ENCODE measurements at regions not wholly inside any gene's neighbourhood (a gene's known extent, or its start where the extent isn't known, plus 50 kb on each side); places are given as distances from the start of the nearest gene placed in this dataset.

DNA sequence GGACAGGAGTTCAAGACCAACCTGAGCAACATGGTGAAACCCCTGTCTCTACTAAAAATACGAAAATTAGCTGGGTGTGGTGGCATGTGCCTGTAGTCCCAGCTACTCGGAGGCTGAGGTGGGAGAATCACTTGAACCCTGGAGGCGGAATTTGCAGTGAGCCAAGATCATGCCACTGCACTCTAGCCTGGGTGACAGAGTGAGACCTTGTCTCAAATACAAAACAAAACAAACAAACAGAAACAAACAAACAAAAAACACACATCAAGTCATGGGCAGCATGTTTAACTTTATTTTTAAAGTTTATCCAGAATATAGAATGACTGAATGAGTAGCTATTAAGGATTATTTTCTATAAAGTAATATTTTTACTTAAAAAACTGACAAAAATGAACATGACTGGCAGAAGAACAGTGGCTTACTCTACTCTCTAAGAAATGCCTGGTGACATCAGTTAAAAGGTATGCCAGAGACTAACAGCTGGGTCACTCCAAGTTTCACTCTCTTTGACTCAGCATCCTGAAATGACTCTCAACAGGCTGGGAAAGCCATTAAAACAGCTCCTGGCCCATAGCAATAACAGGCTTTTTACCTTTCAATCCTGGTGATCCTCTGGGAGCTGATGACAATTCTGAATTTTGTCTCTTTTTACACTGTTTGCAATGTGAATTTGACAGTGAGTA, 66.1 kb upstream of the FOXN2 start:
- DNase-seq (ENCODE audit: low read depth, low spot score) (peak; percentile 60), ATAC-seq (peak; percentile 94)
- POLR2A ChIA-PET = interaction anchor here (0.6 kb wide), 1 partner anchor 17 kb away, joined by 7 read pairs; no protein-coding TSS in a partner anchor
- TF ChIP-seq, protein P1, sequence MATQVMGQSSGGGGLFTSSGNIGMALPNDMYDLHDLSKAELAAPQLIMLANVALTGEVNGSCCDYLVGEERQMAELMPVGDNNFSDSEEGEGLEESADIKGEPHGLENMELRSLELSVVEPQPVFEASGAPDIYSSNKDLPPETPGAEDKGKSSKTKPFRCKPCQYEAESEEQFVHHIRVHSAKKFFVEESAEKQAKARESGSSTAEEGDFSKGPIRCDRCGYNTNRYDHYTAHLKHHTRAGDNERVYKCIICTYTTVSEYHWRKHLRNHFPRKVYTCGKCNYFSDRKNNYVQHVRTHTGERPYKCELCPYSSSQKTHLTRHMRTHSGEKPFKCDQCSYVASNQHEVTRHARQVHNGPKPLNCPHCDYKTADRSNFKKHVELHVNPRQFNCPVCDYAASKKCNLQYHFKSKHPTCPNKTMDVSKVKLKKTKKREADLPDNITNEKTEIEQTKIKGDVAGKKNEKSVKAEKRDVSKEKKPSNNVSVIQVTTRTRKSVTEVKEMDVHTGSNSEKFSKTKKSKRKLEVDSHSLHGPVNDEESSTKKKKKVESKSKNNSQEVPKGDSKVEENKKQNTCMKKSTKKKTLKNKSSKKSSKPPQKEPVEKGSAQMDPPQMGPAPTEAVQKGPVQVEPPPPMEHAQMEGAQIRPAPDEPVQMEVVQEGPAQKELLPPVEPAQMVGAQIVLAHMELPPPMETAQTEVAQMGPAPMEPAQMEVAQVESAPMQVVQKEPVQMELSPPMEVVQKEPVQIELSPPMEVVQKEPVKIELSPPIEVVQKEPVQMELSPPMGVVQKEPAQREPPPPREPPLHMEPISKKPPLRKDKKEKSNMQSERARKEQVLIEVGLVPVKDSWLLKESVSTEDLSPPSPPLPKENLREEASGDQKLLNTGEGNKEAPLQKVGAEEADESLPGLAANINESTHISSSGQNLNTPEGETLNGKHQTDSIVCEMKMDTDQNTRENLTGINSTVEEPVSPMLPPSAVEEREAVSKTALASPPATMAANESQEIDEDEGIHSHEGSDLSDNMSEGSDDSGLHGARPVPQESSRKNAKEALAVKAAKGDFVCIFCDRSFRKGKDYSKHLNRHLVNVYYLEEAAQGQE (IDR thresholded peaks at IDR 0.05; ENCODE audit: low read depth) = no peak
- TF ChIP-seq ZNF274 (IDR thresholded peaks at IDR 0.05; ENCODE audit: low read depth, low read length) = no peak
- TF ChIP-seq FOSL1 (IDR thresholded peaks at IDR 0.05; ENCODE audit: low read depth) = peak; percentile 68
- TF ChIP-seq ZFX (IDR thresholded peaks at IDR 0.05) = no peak
- no peak for TF ChIP-seq TCF7L2 (IDR thresholded peaks at IDR 0.05; ENCODE audit: borderline replicate concordance, extremely low read depth, insufficient read depth, insufficient read length)
- TF ChIP-seq POLR2A (IDR thresholded peaks at IDR 0.05; ENCODE audit: borderline replicate concordance, extremely low read depth, insufficient read depth, insufficient read length) = no peak
- TF ChIP-seq, protein P2, sequence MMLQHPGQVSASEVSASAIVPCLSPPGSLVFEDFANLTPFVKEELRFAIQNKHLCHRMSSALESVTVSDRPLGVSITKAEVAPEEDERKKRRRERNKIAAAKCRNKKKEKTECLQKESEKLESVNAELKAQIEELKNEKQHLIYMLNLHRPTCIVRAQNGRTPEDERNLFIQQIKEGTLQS (IDR thresholded peaks at IDR 0.05) = peak; percentile 70
- peak; percentile 75 for TF ChIP-seq JUND (IDR thresholded peaks at IDR 0.05)
- TF ChIP-seq, protein P3, sequence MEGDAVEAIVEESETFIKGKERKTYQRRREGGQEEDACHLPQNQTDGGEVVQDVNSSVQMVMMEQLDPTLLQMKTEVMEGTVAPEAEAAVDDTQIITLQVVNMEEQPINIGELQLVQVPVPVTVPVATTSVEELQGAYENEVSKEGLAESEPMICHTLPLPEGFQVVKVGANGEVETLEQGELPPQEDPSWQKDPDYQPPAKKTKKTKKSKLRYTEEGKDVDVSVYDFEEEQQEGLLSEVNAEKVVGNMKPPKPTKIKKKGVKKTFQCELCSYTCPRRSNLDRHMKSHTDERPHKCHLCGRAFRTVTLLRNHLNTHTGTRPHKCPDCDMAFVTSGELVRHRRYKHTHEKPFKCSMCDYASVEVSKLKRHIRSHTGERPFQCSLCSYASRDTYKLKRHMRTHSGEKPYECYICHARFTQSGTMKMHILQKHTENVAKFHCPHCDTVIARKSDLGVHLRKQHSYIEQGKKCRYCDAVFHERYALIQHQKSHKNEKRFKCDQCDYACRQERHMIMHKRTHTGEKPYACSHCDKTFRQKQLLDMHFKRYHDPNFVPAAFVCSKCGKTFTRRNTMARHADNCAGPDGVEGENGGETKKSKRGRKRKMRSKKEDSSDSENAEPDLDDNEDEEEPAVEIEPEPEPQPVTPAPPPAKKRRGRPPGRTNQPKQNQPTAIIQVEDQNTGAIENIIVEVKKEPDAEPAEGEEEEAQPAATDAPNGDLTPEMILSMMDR (IDR thresholded peaks at IDR 0.05 in 2 of 3, conservative IDR thresholded peaks at IDR 0.05 in 1 of 3; ENCODE audit: borderline replicate concordance in 1 of 3, insufficient read depth in 1 of 3, low read depth in 2 of 3, low read length in 2 of 3) = no peak
- peak; percentile 32; the same call in 1 of the 2 replicates for TF ChIP-seq SP1 (IDR thresholded peaks at IDR 0.05; ENCODE audit: low read depth)
- no peak for TF ChIP-seq EGR1 (IDR thresholded peaks at IDR 0.05; ENCODE audit: low read depth)
- TF ChIP-seq YY1 (IDR thresholded peaks at IDR 0.05; ENCODE audit: extremely low read depth, insufficient replicate concordance, low read depth, low read length) = no peak
- Histone ChIP-seq H3K79me2 (ENCODE audit: insufficient read depth, low read length) (no peaks in the 10 kb centered on the region), H3K4me3 (replicated peaks in 1 of 2; ENCODE audit: low read depth in 1 of 2, low read length in 2 of 2) (no peak overlapping the region), H2AFZ (ENCODE audit: low read depth, low read length, poor library complexity, severe bottlenecking) (peak overlapping the region; percentile 34), H3K9me3 (ENCODE audit: control insufficient read depth in 1 of 2, insufficient read depth in 1 of 2, low read depth in 1 of 2, low read length in 2 of 2) (no peaks in the 10 kb centered on the region), H3K4me2 (ENCODE audit: low read length) (peak overlapping the region; percentile 67), H3K36me3 (ENCODE audit: control insufficient read depth in 1 of 2, insufficient read depth in 2 of 2, low read length in 2 of 2) (no peaks in the 10 kb centered on the region), H3K27me3 (ENCODE audit: insufficient read depth, low read length) (no peaks in the 10 kb centered on the region), H3K9me2 (ENCODE audit: insufficient read depth) (no peaks in the 10 kb centered on the region), H3K9ac (ENCODE audit: low read length) (no peak overlapping the region), H3K27ac (ENCODE audit: low read depth, low read length) (no peak overlapping the region), H3K4me1 (ENCODE audit: control insufficient read depth in 1 of 2, insufficient read depth in 2 of 2, low read length in 2 of 2) (peaks cover 6 to 14% of the 10 kb centered on the region in 2 experiments), H4K20me1 (ENCODE audit: insufficient read depth) (no peaks in the 10 kb centered on the region)
- CTCF ChIA-PET = no interaction called here
- no TSS peak for BruUV-seq (replicated peaks)
- intact Hi-C loops (cut with micrococcal nuclease) = no loop called here
- RAD21 ChIA-PET (ENCODE audit: low non-redundant PET in 1 of 2, low total read pairs in 2 of 2, uncharacterized antibody in 2 of 2, unreplicated experiment in 2 of 2) = no interaction called here
